Adrenal gland (tissue), 5 donors: ENCODE measurements at regions not wholly inside any gene's neighbourhood (a gene's known extent, or its start where the extent isn't known, plus 50 kb on each side); places are given as distances from the start of the nearest gene placed in this dataset.

Experiments
- CTCF ChIP-seq, 6 experiments: fragments of 450-650 bp in 4 of 6; fragments of 200-600 bp in 2 of 6; sonication (generic) in 1 of 6; IDR thresholded peaks; 1 replicate in 5 of 6; 2 replicates in 1 of 6; pipeline versions ENCODE4 v1.5.1 to v1.8.0; 2016 to 2021; ENCODE audit warnings: antibody characterized with exemption in 6 of 6, mild to moderate bottlenecking in 2 of 6, moderate library complexity in 1 of 6
- POLR2A ChIP-seq, 2 donors: fragments of 450-650 bp; IDR thresholded peaks; one replicate each; pipeline ENCODE4 v1.6.1; 2017; ENCODE audit warnings: antibody characterized with exemption in 2 of 2, mild to moderate bottlenecking in 2 of 2, moderate library complexity in 1 of 2
- donor health status: DM: no; HTN: no; CAD: no.

- no peak for TF ChIP-seq POLR2A (IDR thresholded peaks at IDR 0.05)
- TF ChIP-seq CTCF (IDR thresholded peaks at IDR 0.05): no peak
Observed at GRCh38 chr1:60835649-60836048, 246.7 kb upstream of the NFIA start.
